GM18502 (cell line): ENCODE measurements at regions not wholly inside any gene's neighbourhood (a gene's known extent, or its start where the extent isn't known, plus 50 kb on each side); places are given as distances from the start of the nearest gene placed in this dataset.
"Not testable (repeated sequence)": the region's sequence is repeated elsewhere in the genome, so short reads cannot be mapped to it uniquely, and the experiment has no call there.

Experiments
- ATAC-seq: cut with Tn5 transposase; IDR thresholded peaks from one replicate; pipeline ENCODE4 v1.9.1; 2021; ENCODE audit warnings: mild to moderate bottlenecking; ENCODE audit not compliant: unreplicated experiment, poor library complexity

- ATAC-seq: no peak
Observed at GRCh38 chr4:32909736-32910135, 2189.6 kb downstream of the PCDH7 start.

GRCh38 chr4:32917586-32917985 is 2197.4 kb downstream of the PCDH7 start:
- no peak for ATAC-seq

GRCh38 chr4:32929796-32930699 is 2209.9 kb downstream of the PCDH7 start:
- no peak for ATAC-seq

DNA sequence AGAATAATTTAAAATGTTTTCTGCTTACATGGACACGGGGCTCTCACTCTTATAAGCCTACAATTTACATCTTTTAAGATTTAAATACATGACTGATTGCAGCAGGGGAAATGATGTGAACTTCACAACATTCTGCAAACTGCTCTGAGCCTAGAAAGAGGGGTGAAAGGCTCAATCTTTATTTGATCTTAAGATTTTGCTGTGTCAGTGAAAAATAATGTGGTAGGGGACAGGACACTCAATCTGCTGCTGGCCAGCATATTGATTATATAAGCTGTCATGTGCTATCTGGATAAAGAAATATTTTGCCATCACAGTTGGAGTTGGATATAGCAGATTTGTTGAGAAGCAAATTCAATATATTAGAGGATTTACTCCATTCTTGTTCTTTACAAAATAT is 2210.5 kb downstream of the PCDH7 start:
- no peak for ATAC-seq

DNA sequence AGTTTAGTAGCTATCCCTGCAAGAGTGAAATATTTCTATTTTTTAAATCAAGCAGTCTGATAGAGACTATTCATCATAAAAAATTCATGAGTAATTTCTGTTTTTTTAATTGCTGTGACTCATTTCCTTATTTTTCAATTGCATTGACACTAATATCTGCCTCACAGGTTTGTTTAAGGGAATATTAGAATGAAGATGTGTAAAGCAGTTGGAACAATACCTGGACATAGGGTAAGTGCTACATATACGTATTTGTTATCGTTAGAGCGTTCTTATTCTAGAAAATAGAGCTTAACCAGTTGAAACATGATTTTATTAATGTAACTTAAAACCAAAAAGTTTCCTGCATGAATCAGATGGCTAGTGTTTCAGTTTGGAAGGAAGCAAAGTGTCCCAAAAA is 2211.3 kb downstream of the PCDH7 start:
- ATAC-seq: no peak

- ATAC-seq: no peak
Observed at GRCh38 chr4:32932156-32932555, 2212.0 kb downstream of the PCDH7 start.

DNA sequence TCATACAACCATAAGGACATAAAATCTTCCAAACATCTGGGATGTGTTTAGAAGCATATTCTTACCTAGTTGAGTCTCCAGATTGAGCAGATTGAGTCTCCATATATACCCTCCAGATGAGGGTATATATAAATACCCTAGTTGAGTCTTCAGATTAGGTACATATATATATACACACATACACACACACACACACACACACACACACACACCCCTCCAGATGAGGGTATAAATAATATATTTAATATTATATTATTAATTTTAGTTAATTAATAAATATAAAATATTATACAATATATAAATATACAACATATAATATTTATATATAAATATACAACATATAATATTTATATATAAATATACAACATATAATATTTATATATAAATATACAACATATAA is 2219.1 kb downstream of the PCDH7 start:
- ATAC-seq: not testable (repeated sequence)

GRCh38 chr4:32950866-32951265 is 2230.7 kb downstream of the PCDH7 start:
- no peak for ATAC-seq

- no peak for ATAC-seq
Observed at GRCh38 chr4:32958586-32958985, 2238.4 kb downstream of the PCDH7 start.

GRCh38 chr4:32962100-32962499 is 2241.9 kb downstream of the PCDH7 start:
- no peak for ATAC-seq

DNA sequence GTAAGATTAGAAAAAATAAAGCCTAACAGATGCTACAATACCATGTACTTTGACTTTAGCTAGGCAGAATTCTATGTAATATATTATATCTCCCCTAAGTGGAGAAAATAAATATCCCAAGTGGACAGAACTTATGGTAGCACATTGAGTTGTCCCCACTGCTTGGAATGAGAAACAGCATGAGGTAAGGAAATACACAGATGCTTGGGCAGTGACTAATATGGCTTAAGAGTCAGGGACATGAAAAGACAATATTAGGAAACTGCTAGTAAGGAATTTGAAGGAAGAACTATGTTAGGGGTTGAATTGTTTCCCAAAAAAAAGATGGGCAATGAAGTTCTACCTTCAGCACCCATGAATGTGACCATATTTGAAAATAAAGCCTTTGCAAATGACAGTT is 2265.1 kb downstream of the PCDH7 start:
- ATAC-seq: no peak

GRCh38 chr4:32986236-32986635 is 2266.1 kb downstream of the PCDH7 start:
- no peak for ATAC-seq

GRCh38 chr4:32987111-32987510 is 2266.9 kb downstream of the PCDH7 start:
- no peak for ATAC-seq

DNA sequence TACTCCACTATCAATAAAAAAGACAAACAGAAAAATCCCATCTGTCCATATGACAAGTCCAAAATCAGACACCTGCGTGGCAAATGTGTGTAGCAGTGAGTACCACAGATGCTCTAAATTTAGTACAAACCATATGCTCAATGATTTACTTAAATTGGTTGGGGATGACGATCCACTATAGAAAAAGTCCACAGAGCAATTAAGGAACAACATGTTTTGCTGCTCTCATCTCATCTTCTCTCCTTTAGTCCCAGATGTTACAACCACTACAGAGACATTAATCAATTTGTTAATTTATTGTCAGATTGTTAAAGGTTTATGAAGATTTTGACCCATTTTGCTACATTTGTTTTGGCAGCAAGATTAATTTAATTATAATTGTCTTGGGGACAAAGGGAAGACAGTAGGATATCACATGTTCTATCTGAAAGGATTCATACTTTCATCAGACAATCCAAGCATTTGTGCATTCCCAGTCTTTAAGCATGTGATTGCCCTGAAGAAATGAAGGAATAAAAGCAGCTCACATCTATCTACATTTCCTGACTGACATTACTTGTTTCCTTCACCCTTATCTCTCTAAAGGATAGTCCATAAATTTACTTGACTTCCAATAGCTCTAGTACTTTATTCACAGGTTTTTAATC is 2268.1 kb downstream of the PCDH7 start:
- no peak for ATAC-seq

GRCh38 chr4:32991663-32992062 is 2271.5 kb downstream of the PCDH7 start:
- no peak for ATAC-seq

- ATAC-seq: no peak
Observed at GRCh38 chr4:32994981-32995881, 2275.1 kb downstream of the PCDH7 start.

DNA sequence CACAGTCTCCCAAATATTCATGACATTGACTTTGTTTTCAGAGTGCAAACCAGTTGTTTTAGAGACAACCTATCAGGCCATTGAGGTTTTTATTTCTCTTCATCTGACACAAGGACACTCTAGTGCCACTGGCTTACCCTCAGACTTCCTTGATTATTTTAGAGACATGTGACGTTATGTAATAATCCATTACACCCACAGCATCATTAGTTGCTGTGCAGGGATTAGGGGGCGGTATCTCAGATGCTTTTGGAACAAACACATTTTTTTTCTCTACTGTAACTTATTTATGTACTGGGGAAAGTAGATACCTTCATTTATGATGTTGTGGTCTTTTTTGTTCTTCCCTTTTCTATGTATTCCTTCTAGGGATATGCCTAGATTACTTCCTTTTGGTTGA is 2293.1 kb downstream of the PCDH7 start:
- ATAC-seq: no peak

GRCh38 chr4:33025236-33025635 is 2305.1 kb downstream of the PCDH7 start:
- no peak for ATAC-seq

DNA sequence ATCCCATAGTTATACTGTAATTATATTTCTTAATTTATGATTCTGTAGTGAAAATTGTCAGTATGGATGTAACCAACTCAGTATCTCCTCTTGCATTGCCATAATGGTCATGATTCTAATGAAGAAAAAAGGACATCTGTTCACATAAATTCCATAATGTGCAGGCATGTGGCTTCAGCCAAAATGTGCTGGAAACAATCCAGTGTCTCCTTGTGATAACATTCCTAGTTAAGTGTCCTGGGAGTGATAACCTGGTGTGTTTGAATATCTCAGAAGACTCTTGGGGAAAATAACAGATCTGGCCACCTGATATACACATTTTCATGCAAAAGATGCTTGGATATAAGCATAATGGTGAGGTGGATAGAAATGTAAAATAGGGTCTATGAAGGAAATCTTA is 2309.8 kb downstream of the PCDH7 start:
- no peak for ATAC-seq

- no peak for ATAC-seq
Observed at GRCh38 chr4:33031328-33031727, 2311.2 kb downstream of the PCDH7 start.

DNA sequence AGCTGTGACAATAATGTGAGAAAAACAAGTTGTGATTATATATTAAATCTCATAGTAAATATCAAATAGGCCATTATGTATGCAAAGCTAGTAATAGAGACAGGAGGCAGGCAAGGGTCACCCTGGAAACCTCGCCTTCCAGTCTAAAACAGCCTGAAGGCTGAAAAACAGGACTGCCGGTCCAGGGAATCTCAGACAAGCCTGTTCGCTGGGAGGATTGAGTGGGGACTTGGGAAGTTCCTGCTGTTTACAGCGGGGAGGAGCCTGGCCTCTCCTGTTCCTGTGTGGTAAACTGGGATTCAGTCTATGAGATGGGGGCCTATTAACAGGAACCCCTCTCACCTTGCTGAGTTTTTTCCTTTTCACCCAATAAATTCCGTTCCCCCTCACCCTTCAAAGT is 2317.3 kb downstream of the PCDH7 start:
- ATAC-seq: no peak
